ENCODE measurements at regions not wholly inside any gene's neighbourhood (a gene's known extent, or its start where the extent isn't known, plus 50 kb on each side); places are given as distances from the start of the nearest gene placed in this dataset.

GRCh38 chr2:3986530-3987258 is 283.3 kb downstream of the DCDC2C start:
- H3K4me1 ChIP-seq: no peaks in the 10 kb centered on the region
- H3K36me3 ChIP-seq: no peaks in the 10 kb centered on the region
- H3K27ac ChIP-seq: no peak overlapping the region
- intact Hi-C loops (cut with DNase I; ENCODE audit: low total_unique reads): loop anchor here (1.0 kb wide), 1 partner anchor 10 kb away; no protein-coding TSS in a partner anchor
- H3K4me3 ChIP-seq: no peak overlapping the region
- no peak for DNase-seq (ENCODE audit: low spot score in 2 of 2)
- H3K27me3 ChIP-seq: no peaks in the 10 kb centered on the region
- peaks cover 7 to 10% of the 10 kb centered on the region in 2 donors for H3K9me3 ChIP-seq
- TF ChIP-seq CTCF (IDR thresholded peaks at IDR 0.05) (no peak), POLR2AphosphoS5 (IDR thresholded peaks at IDR 0.05) (no peak), POLR2A (IDR thresholded peaks at IDR 0.05) (no peak)

- Histone ChIP-seq H3K4me1 (no peaks in the 10 kb centered on the region), H3K4me3 (no peak overlapping the region), H3K9me3 (no peaks in the 10 kb centered on the region), H3K36me3 (no peaks in the 10 kb centered on the region), H3K27me3 (no peaks in the 10 kb centered on the region), H3K27ac (no peak overlapping the region)
- DNase-seq (ENCODE audit: low spot score in 2 of 2): no peak
- intact Hi-C loops (cut with DNase I; ENCODE audit: low total_unique reads): no loop called here
- TF ChIP-seq POLR2AphosphoS5 (IDR thresholded peaks at IDR 0.05) (no peak), CTCF (IDR thresholded peaks at IDR 0.05) (no peak), POLR2A (IDR thresholded peaks at IDR 0.05) (no peak)
Measured at GRCh38 chr2:4002841-4003403, 299.5 kb downstream of the DCDC2C start.

- H3K27me3 ChIP-seq: no peaks in the 10 kb centered on the region
- TF ChIP-seq POLR2AphosphoS5 (IDR thresholded peaks at IDR 0.05): no peak
- TF ChIP-seq CTCF (IDR thresholded peaks at IDR 0.05): no peak
- no peak for TF ChIP-seq POLR2A (IDR thresholded peaks at IDR 0.05)
- H3K36me3 ChIP-seq: no peaks in the 10 kb centered on the region
Measured at GRCh38 chr2:4012197-4012596, 308.8 kb downstream of the DCDC2C start.

DNA sequence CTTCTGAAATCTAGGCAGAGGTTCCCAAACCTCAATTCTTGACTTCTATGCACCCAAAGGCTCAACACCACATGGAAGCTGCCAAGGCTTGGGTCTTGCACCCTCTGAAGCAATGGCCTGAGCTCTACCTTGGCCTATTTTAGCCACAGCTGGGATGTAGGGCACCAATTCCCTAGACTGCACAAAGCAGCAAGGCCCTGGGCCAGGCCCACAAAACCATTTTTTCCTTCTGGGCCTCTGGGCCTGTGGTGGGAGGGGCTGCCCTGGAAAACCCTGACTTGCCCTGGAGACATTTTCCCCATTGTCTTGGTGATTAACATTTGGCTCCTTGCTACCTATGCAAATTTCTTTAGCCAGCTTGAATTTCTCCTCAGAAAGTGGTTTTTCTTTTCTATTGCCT is 315.2 kb downstream of the DCDC2C start:
- no peaks in the 10 kb centered on the region for H3K36me3 ChIP-seq
- TF ChIP-seq POLR2A (IDR thresholded peaks at IDR 0.05): no peak
- no peak for TF ChIP-seq POLR2AphosphoS5 (IDR thresholded peaks at IDR 0.05)
- no peak for TF ChIP-seq CTCF (IDR thresholded peaks at IDR 0.05)
- H3K9me3 ChIP-seq: peaks cover 6 to 19% of the 10 kb centered on the region in 2 donors
- no peak for DNase-seq (ENCODE audit: low spot score in 2 of 2)
- intact Hi-C loops (cut with DNase I; ENCODE audit: low total_unique reads): no loop called here
- H3K4me1 ChIP-seq: no peaks in the 10 kb centered on the region
- no peak overlapping the region for H3K27ac ChIP-seq
- H3K4me3 ChIP-seq: no peak overlapping the region
- no peaks in the 10 kb centered on the region for H3K27me3 ChIP-seq

More at GRCh38 chr2:4012197-4012596, 308.8 kb downstream of the DCDC2C start:
- DNase-seq (ENCODE audit: low spot score in 2 of 2): no peak
- peaks cover 0 to 11% of the 10 kb centered on the region in 2 donors for H3K9me3 ChIP-seq
- H3K27ac ChIP-seq: no peak overlapping the region
- H3K4me3 ChIP-seq: no peak overlapping the region
- intact Hi-C loops (cut with DNase I; ENCODE audit: low total_unique reads): no loop called here
- H3K4me1 ChIP-seq: no peaks in the 10 kb centered on the region

DNA sequence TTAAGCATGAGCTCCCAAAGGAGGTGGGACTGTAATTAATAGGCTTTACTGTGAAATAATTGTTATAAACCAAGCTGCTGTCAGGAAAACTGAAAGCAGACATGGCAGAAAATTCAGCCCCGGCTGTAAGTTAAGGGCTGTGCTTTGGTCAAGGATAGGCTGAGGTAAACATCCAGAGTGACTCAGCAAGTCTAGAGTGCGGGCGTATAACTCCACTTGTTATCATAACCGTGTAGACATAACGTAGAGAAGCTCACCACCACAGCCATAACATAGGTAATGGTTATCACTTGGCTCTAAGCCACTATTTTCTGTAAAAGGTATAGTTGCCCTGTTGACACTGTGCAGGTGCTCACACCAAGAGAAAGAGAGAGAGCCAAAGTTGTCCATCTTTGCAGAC is 316.8 kb downstream of the DCDC2C start:
- H3K4me3 ChIP-seq: no peak overlapping the region
- H3K4me1 ChIP-seq: no peaks in the 10 kb centered on the region
- no peaks in the 10 kb centered on the region for H3K27me3 ChIP-seq
- DNase-seq (ENCODE audit: low spot score in 2 of 2): no peak
- no peaks in the 10 kb centered on the region for H3K36me3 ChIP-seq
- no peak for TF ChIP-seq POLR2AphosphoS5 (IDR thresholded peaks at IDR 0.05)
- no peak for TF ChIP-seq POLR2A (IDR thresholded peaks at IDR 0.05)
- no peak for TF ChIP-seq CTCF (IDR thresholded peaks at IDR 0.05)
- intact Hi-C loops (cut with DNase I; ENCODE audit: low total_unique reads): no loop called here
- no peak overlapping the region for H3K27ac ChIP-seq
- peaks cover 6 to 19% of the 10 kb centered on the region in 2 donors for H3K9me3 ChIP-seq

All from breast epithelium (tissue), 4 donors.